Mucosa of rectum (tissue), 2 donors: ENCODE measurements at regions not wholly inside any gene's neighbourhood (a gene's known extent, or its start where the extent isn't known, plus 50 kb on each side); places are given as distances from the start of the nearest gene placed in this dataset.
"Not testable (repeated sequence)": the region's sequence is repeated elsewhere in the genome, so short reads cannot be mapped to it uniquely, and the experiment has no call there.

Experiments
- H3K27ac ChIP-seq, 2 donors: one replicate each; pipeline ENCODE4 v1.7.0; 2013; ENCODE audit warnings: inconsistent platforms in 2 of 2, low read depth in 2 of 2, low read length in 2 of 2
- H3K27me3 ChIP-seq, 2 donors: one replicate each; pipeline ENCODE4 v1.7.0; 2013; ENCODE audit warnings: low read length in 2 of 2; ENCODE audit not compliant: control insufficient read depth in 2 of 2, insufficient read depth in 2 of 2
- H3K36me3 ChIP-seq, 2 donors: one replicate each; pipeline ENCODE4 v1.7.0; 2013; ENCODE audit warnings: low read length in 2 of 2; ENCODE audit not compliant: control insufficient read depth in 2 of 2, insufficient read depth in 2 of 2
- H3K4me1 ChIP-seq, 2 donors: one replicate each; pipeline ENCODE4 v1.7.0; 2013; ENCODE audit warnings: low read length in 2 of 2, mild to moderate bottlenecking in 1 of 2; ENCODE audit not compliant: control insufficient read depth in 2 of 2, insufficient read depth in 2 of 2
- H3K4me3 ChIP-seq, 2 donors: one replicate each; pipeline ENCODE4 v1.7.0; 2013; ENCODE audit warnings: low read length in 2 of 2
- H3K9ac ChIP-seq, 2 donors: one replicate each; pipeline ENCODE4 v1.7.0; 2013; ENCODE audit warnings: low read length in 2 of 2, low read depth in 1 of 2, mild to moderate bottlenecking in 1 of 2
- H3K9me3 ChIP-seq, 2 donors: one replicate each; pipeline ENCODE4 v1.7.0; 2013; ENCODE audit warnings: low read length in 2 of 2; ENCODE audit not compliant: control insufficient read depth in 2 of 2
- donor health status: healthy.
- donor health status: Normal muscosa, but diverticular disease.

DNA sequence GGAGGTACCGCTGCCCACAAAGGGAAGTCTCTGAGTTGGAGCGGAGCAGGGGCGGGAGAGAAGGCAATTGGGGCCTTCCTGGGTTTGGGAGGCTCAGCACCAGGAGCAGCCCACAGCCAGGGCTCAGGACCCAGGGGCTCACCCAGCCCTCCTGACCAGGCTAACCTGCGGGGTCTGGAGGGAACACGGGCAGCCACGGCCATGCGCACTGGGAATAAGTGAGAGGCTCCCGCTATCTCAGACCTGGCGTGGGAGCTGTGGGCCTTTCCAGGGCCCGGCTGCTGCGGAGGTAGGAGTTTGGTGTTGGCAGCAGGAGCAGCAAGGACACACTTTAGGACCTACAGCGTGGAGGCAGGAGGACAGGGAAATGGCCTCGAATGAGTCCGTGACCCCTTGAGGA, 69.0 kb downstream of the RRM2 start:
- Histone ChIP-seq H3K4me3 (no peak overlapping the region), H3K36me3 (no peaks in the 10 kb centered on the region), H3K9ac (no peak overlapping the region), H3K4me1 (peaks cover 0 to 3% of the 10 kb centered on the region in 2 donors), H3K9me3 (no peaks in the 10 kb centered on the region), H3K27me3 (no peaks in the 10 kb centered on the region), H3K27ac (no peak overlapping the region)

- Histone ChIP-seq H3K9me3 (no peaks in the 10 kb centered on the region), H3K27ac (no peak overlapping the region), H3K9ac (no peak overlapping the region), H3K4me1 (peaks cover 0 to 5% of the 10 kb centered on the region in 2 donors), H3K4me3 (no peak overlapping the region), H3K36me3 (no peaks in the 10 kb centered on the region), H3K27me3 (no peaks in the 10 kb centered on the region)
Measured at GRCh38 chr2:10192392-10193015, 70.0 kb downstream of the RRM2 start.

GRCh38 chr2:10193276-10193795, 70.8 kb downstream of the RRM2 start:
- peaks cover 0 to 5% of the 10 kb centered on the region in 2 donors for H3K4me1 ChIP-seq
- H3K9ac ChIP-seq = no peak overlapping the region
- no peak overlapping the region for H3K27ac ChIP-seq
- no peak overlapping the region for H3K4me3 ChIP-seq
- no peaks in the 10 kb centered on the region for H3K36me3 ChIP-seq
- H3K27me3 ChIP-seq = no peaks in the 10 kb centered on the region
- no peaks in the 10 kb centered on the region for H3K9me3 ChIP-seq

DNA sequence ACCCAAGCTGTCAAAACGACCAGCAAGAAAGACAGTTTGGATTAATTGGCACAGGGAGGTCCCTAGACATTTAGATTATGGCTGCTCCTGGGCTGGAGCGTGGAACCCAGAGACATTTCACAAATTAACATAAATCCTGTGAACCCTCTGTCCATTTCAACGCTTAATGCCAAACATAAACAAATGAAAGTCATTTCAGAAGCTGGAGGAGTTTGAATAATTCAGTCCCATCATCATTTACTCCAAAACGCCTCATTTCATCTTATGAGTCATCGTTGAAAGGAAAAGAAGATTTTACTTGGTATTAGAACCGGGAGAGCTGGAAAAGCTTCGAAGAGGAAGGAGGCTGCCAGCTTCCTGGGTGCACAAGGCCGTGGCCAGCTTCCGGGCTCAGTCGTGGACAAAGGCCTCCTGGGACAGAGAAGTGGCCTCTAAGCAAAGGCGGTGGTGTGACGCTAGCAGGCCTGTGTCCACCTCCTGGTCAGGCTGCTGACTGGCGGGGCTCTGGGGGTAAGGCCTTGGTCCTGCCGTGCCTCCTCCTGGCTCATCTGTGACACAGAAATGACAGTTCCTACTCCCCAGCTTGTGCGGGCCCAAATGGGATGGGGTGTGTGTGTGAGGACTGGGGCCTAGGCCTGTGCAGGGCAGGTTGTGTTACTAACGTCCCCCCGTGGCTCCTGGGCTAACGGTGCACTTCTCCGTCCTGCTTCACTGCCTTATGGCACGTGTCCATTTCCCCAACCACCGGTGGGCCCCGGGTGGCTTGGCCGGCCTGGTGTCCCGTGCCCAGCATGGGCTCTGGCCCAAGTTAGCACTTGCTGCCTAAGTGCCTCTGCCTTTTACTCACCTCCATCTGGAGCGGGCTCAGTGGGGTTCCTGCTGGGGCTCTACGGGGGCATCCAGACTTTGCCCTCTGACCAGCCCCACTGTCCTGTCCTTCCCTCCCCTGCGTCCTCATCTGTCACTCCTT, 71.6 kb downstream of the RRM2 start:
- no peaks in the 10 kb centered on the region for H3K27me3 ChIP-seq
- peaks cover 0 to 5% of the 10 kb centered on the region in 2 donors for H3K4me1 ChIP-seq
- H3K9me3 ChIP-seq = no peaks in the 10 kb centered on the region
- H3K36me3 ChIP-seq = no peaks in the 10 kb centered on the region
- H3K9ac ChIP-seq = no peak overlapping the region
- H3K27ac ChIP-seq = no peak overlapping the region
- no peak overlapping the region for H3K4me3 ChIP-seq

DNA sequence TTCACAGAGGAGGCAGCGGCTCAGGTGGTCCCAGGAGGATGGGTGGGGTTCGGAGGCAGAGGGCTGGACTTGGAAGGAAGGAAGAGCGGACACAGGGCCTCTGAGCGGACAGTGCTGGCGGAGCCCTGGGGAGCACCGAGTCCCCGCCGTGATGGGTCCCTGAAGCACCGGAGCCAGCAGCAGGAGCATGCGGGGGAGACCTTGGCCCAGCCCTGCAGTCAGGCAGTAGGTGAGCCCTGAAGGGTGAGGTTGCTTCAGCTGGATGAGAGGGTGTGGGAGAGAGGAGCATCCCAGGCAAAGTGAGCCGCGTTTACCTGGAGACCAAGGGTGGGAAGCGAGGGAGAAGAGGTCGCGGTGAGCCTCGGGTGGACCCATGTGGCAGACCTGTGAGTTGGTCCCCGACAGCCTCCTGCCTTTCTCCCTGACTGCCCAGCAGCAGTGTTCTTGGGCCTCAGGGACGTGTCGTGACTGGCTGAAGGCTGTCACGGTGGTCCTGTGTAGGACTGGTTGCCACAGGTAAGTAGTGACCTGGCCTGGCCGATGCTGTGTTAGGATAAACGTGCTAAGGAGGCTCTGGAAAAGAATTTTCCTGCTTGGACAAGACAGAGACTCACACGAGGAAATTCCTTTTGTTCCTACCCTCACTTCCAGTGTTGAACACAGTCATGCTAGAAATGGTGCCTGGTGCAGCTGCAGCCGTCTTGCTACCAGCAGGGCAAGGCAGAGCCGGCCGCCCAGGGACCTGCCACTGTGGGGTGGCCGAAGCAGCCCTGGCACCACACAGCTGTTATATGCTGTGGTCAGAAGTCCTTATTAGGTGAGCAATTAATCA, 73.0 kb downstream of the RRM2 start:
- H3K4me1 ChIP-seq = peaks cover 0 to 5% of the 10 kb centered on the region in 2 donors
- H3K9me3 ChIP-seq = no peaks in the 10 kb centered on the region
- H3K27me3 ChIP-seq = no peaks in the 10 kb centered on the region
- H3K4me3 ChIP-seq = no peak overlapping the region
- H3K27ac ChIP-seq = no peak overlapping the region
- H3K36me3 ChIP-seq = no peaks in the 10 kb centered on the region
- no peak overlapping the region for H3K9ac ChIP-seq

DNA sequence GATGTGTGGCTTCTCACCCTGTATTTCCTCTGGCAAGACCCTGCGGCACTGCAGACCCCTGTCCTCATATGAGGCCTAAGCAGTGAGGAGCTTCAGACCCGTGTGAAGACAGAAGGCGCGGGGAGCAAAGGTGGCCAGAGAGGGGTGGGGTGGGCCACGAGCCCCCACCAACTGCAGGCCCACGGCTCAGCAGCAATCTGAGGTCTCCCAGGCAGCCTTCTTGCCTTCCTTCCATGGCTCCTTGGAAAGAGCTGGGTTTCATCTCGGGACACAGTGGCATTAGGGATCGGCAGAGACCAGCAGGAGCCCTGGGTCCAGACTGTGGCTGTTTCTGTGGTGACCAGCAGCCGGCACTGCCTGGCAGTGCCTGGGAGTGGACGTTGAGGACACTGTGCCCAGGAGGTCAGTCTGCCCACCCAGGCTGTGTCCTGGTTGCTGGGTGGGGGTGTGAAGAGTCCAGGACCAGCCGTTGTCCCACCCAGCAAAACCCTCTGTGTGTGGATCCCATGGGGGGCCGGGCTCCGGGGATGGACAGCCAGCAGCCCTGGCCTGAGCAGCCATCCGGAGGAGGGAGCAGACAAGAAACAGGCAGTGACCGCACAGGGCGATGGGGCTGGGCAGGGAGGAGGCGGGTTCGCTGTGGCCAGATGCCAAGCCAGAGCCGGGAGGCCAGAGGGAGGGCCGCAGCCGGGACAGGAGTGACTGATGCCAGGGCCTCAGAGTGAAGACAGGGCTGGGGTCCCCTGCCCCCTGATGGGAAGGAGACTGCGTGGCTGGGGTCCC, 73.8 kb downstream of the RRM2 start:
- H3K27me3 ChIP-seq = no peaks in the 10 kb centered on the region

GRCh38 chr2:10196948-10197696, 74.6 kb downstream of the RRM2 start:
- no peak overlapping the region for H3K4me3 ChIP-seq
- no peak overlapping the region for H3K27ac ChIP-seq
- no peaks in the 10 kb centered on the region for H3K9me3 ChIP-seq
- no peak overlapping the region for H3K9ac ChIP-seq
- peaks cover 0 to 5% of the 10 kb centered on the region in 2 donors for H3K4me1 ChIP-seq
- no peaks in the 10 kb centered on the region for H3K27me3 ChIP-seq
- no peaks in the 10 kb centered on the region for H3K36me3 ChIP-seq

More for the DNA sequence above, 73.8 kb downstream of the RRM2 start:
- Histone ChIP-seq H3K4me3 (no peak overlapping the region), H3K4me1 (peaks cover 0 to 5% of the 10 kb centered on the region in 2 donors), H3K9me3 (no peaks in the 10 kb centered on the region), H3K9ac (no peak overlapping the region), H3K27ac (no peak overlapping the region), H3K36me3 (no peaks in the 10 kb centered on the region)

GRCh38 chr2:10197697-10198076, 75.1 kb downstream of the RRM2 start:
- H3K4me3 ChIP-seq = no peak overlapping the region
- no peaks in the 10 kb centered on the region for H3K9me3 ChIP-seq
- no peaks in the 10 kb centered on the region for H3K27me3 ChIP-seq

DNA sequence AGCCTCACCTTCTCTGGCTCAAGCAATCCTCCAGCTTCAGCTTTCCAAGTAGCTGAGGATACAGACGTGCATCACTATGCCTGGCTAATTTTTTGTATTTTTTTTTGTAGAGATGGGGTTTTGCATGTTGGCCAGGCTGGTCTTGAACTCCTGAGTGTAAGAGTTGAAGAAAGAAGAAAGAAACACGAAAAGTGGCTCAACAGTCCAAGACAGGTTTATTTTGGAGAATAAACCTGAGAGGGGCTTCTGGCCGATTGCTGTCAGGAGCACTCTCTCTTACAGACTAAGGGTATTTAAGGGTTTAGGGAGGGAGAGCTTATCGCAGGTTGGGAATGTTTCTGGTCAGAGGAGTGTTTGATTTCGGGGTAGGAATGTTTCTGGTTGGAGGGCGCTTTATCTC, 75.9 kb downstream of the RRM2 start:
- not testable (repeated sequence) for H3K27ac ChIP-seq, H3K4me1 ChIP-seq, H3K4me3 ChIP-seq, H3K9me3 ChIP-seq, H3K9ac ChIP-seq, H3K36me3 ChIP-seq, H3K27me3 ChIP-seq

More at GRCh38 chr2:10197697-10198076, 75.1 kb downstream of the RRM2 start:
- no peaks in the 10 kb centered on the region for H3K36me3 ChIP-seq
- peaks cover 0 to 5% of the 10 kb centered on the region in 2 donors for H3K4me1 ChIP-seq
- H3K9ac ChIP-seq = no peak overlapping the region
- H3K27ac ChIP-seq = no peak overlapping the region
